ENCODE measurements at regions not wholly inside any gene's neighbourhood (a gene's known extent, or its start where the extent isn't known, plus 50 kb on each side); places are given as distances from the start of the nearest gene placed in this dataset.

DNA sequence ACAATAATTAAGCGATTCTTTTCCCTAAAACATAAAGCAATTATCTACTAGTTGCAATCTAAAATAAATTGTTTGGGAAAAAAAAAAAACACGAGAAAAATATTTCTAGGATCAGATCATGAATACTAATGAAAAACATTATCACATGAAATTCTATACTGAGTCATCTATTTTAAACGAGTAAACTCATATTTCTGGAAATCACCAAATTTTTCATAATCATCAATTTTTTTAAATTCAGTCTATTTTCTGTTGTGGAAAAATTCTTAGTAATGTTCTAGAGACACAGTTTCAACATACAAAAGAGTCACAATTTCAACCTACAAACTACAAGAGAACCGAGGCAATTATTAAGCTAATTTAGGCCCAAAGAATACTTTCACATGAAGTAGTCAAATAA, 245.6 kb upstream of the SOX5 start:
- peaks cover 0 to 2% (median 0%) of the 10 kb centered on the region in 3 donors for H3K9me3 ChIP-seq (ENCODE audit: control extremely low read depth in 1 of 3, control insufficient read depth in 2 of 3, insufficient read depth in 1 of 3, low read length in 2 of 3)
- H3K9me3 Mint-ChIP-seq (ENCODE audit: insufficient read depth) = no peaks in the 10 kb centered on the region
- H3K4me1 ChIP-seq (ENCODE audit: control insufficient read depth in 2 of 2, insufficient read depth in 2 of 2, low read length in 2 of 2) = no peaks in the 10 kb centered on the region
- no peaks in the 10 kb centered on the region for H3K79me2 ChIP-seq (ENCODE audit: control insufficient read depth, insufficient read depth, low read length)
- TF ChIP-seq EZH2 (IDR thresholded peaks at IDR 0.05; ENCODE audit: borderline replicate concordance, insufficient read depth, low read depth, low read length, poor library complexity, severe bottlenecking) = no peak
- TF ChIP-seq, protein P1, sequence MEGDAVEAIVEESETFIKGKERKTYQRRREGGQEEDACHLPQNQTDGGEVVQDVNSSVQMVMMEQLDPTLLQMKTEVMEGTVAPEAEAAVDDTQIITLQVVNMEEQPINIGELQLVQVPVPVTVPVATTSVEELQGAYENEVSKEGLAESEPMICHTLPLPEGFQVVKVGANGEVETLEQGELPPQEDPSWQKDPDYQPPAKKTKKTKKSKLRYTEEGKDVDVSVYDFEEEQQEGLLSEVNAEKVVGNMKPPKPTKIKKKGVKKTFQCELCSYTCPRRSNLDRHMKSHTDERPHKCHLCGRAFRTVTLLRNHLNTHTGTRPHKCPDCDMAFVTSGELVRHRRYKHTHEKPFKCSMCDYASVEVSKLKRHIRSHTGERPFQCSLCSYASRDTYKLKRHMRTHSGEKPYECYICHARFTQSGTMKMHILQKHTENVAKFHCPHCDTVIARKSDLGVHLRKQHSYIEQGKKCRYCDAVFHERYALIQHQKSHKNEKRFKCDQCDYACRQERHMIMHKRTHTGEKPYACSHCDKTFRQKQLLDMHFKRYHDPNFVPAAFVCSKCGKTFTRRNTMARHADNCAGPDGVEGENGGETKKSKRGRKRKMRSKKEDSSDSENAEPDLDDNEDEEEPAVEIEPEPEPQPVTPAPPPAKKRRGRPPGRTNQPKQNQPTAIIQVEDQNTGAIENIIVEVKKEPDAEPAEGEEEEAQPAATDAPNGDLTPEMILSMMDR (IDR thresholded peaks at IDR 0.05) = no peak
- ChIA-PET CTCF (no interaction called here), POLR2A (no interaction called here)
- H4K20me1 ChIP-seq (ENCODE audit: control insufficient read depth, insufficient read depth, low read length, poor library complexity, severe bottlenecking) = no peaks in the 10 kb centered on the region
- no CpG with 5 or more reads among the region's 4 CpGs for WGBS (ENCODE audit: insufficient coverage)
- no peaks in the 10 kb centered on the region for H3K36me3 ChIP-seq (replicated peaks in 1 of 2; ENCODE audit: control extremely low read depth in 1 of 2, control insufficient read depth in 1 of 2, extremely low read depth in 1 of 2, insufficient read depth in 2 of 2, low read length in 1 of 2)
- H2AFZ ChIP-seq (ENCODE audit: insufficient read depth, low read depth, low read length, poor library complexity, severe bottlenecking) = no peak overlapping the region
- no peaks in the 10 kb centered on the region for H3K4me1 Mint-ChIP-seq
- intact Hi-C loops (cut with micrococcal nuclease) = no loop called here
- no peak overlapping the region for H3K4me3 ChIP-seq (ENCODE audit: control extremely low read depth in 1 of 5, extremely low read depth in 1 of 5, insufficient read depth in 1 of 5, low read depth in 2 of 5, low read length in 4 of 5)
- no peak overlapping the region for H3K27ac ChIP-seq (ENCODE audit: low read length in 2 of 2)
- no peak overlapping the region for H3K27ac Mint-ChIP-seq
- no peak overlapping the region for H3K4me2 ChIP-seq (replicated peaks; ENCODE audit: low read depth, low read length, poor library complexity, severe bottlenecking)
- no peak overlapping the region for H3K9ac ChIP-seq (ENCODE audit: low read length)
- DNase-seq (no peak), ATAC-seq (ENCODE audit: low read depth) (no peak)
- no peak overlapping the region for H3K4me3 Mint-ChIP-seq
- no peaks in the 10 kb centered on the region for H3K27me3 Mint-ChIP-seq
- H3K27me3 ChIP-seq (replicated peaks in 1 of 4; ENCODE audit: control extremely low read depth in 1 of 4, control insufficient read depth in 3 of 4, insufficient read depth in 4 of 4, low read length in 3 of 4) = no peaks in the 10 kb centered on the region

DNA sequence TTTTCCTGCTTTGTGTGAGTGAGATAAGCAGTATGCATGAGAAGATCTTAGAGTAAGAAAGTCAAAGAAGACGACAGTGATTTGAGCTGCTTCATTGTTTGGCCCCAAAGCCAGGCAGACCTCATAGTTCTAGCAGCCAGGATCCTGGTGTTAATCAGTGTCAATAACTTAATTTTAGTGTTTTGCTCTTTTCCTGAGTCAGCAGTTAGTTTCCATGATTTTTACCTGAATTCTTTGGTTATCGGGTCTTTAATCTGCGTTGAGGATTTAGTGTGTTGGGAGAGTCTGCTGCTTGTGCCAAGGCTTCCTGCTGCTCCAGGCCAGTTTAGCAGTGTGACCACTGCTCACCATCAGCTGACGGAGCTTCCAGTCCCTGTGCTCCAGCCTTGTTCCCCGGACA, 241.6 kb upstream of the SOX5 start:
- Histone ChIP-seq H3K4me1 (ENCODE audit: control insufficient read depth in 2 of 2, insufficient read depth in 2 of 2, low read length in 2 of 2) (no peaks in the 10 kb centered on the region), H3K9me3 (ENCODE audit: control extremely low read depth in 1 of 3, control insufficient read depth in 2 of 3, insufficient read depth in 1 of 3, low read length in 2 of 3) (peaks cover 0 to 2% (median 0%) of the 10 kb centered on the region in 3 donors), H3K9ac (ENCODE audit: low read length) (no peak overlapping the region), H3K36me3 (replicated peaks in 1 of 2; ENCODE audit: control extremely low read depth in 1 of 2, control insufficient read depth in 1 of 2, extremely low read depth in 1 of 2, insufficient read depth in 2 of 2, low read length in 1 of 2) (no peaks in the 10 kb centered on the region), H2AFZ (ENCODE audit: insufficient read depth, low read depth, low read length, poor library complexity, severe bottlenecking) (no peak overlapping the region), H3K4me3 (ENCODE audit: control extremely low read depth in 1 of 5, extremely low read depth in 1 of 5, insufficient read depth in 1 of 5, low read depth in 2 of 5, low read length in 4 of 5) (no peak overlapping the region), H4K20me1 (ENCODE audit: control insufficient read depth, insufficient read depth, low read length, poor library complexity, severe bottlenecking) (no peaks in the 10 kb centered on the region), H3K4me2 (replicated peaks; ENCODE audit: low read depth, low read length, poor library complexity, severe bottlenecking) (no peak overlapping the region), H3K79me2 (ENCODE audit: control insufficient read depth, insufficient read depth, low read length) (no peaks in the 10 kb centered on the region), H3K27ac (ENCODE audit: low read length in 2 of 2) (no peak overlapping the region), H3K27me3 (replicated peaks in 1 of 4; ENCODE audit: control extremely low read depth in 1 of 4, control insufficient read depth in 3 of 4, insufficient read depth in 4 of 4, low read length in 3 of 4) (no peaks in the 10 kb centered on the region)
- CTCF ChIA-PET = no interaction called here
- intact Hi-C loops (cut with micrococcal nuclease) = no loop called here
- 97% methylated on average over 5 of the region's 5 CpGs for WGBS (ENCODE audit: insufficient coverage)
- POLR2A ChIA-PET = no interaction called here
- no peak overlapping the region for H3K4me3 Mint-ChIP-seq
- no peak overlapping the region for H3K27ac Mint-ChIP-seq
- no peak for ATAC-seq (ENCODE audit: low read depth)
- no peaks in the 10 kb centered on the region for H3K4me1 Mint-ChIP-seq
- no peaks in the 10 kb centered on the region for H3K27me3 Mint-ChIP-seq
- no peaks in the 10 kb centered on the region for H3K9me3 Mint-ChIP-seq (ENCODE audit: insufficient read depth)
- no peak for DNase-seq
- TF ChIP-seq, protein P1 (IDR thresholded peaks at IDR 0.05) = no peak
- no peak for TF ChIP-seq EZH2 (IDR thresholded peaks at IDR 0.05; ENCODE audit: borderline replicate concordance, insufficient read depth, low read depth, low read length, poor library complexity, severe bottlenecking)
